Right atrium auricular region (tissue), 2 donors: ENCODE measurements at regions not wholly inside any gene's neighbourhood (a gene's known extent, or its start where the extent isn't known, plus 50 kb on each side); places are given as distances from the start of the nearest gene placed in this dataset.

Source experiments
- DNase-seq: peaks from one replicate; pipeline ENCODE4 v3.0.0-alpha.2; 2019; ENCODE audit warnings: low spot score
- H3K27ac ChIP-seq, 2 donors: fragments of 200-600 bp; sonication (generic); 1 replicate in 1 of 2; 2 replicates in 1 of 2; pipeline ENCODE4 v1.5.1; 2016 to 2019
- H3K27me3 ChIP-seq, 2 donors: fragments of 200-600 bp; sonication (generic); one replicate each; pipeline versions ENCODE4 v1.5.1 to v1.6.0; 2017 to 2019
- H3K36me3 ChIP-seq: fragments of 200-600 bp; sonication (generic); one replicate; pipeline ENCODE4 v1.5.1; 2016
- H3K4me1 ChIP-seq, 2 donors: fragments of 200-600 bp; sonication (generic); one replicate each; pipeline versions ENCODE4 v1.5.1 to v1.6.0; 2017 to 2019
- H3K4me3 ChIP-seq, 2 donors: fragments of 200-600 bp; sonication (generic); 1 replicate in 1 of 2; 2 replicates in 1 of 2; pipeline ENCODE4 v1.5.1; 2017 to 2019; ENCODE audit warnings: mild to moderate bottlenecking in 1 of 2, moderate library complexity in 1 of 2
- H3K9me3 ChIP-seq, 2 donors: fragments of 200-600 bp; sonication (generic); one replicate each; pipeline ENCODE4 v1.5.1; 2019
- CTCF ChIP-seq, 2 donors: fragments of 200-600 bp; sonication (generic); IDR thresholded peaks; one replicate each; pipeline ENCODE4 v1.5.1; 2019; ENCODE audit warnings: antibody characterized with exemption in 2 of 2

GRCh38 chr11:115676768-115677167 is 172.6 kb upstream of the CADM1 start:
- no peak for DNase-seq
- Histone ChIP-seq H3K36me3 (no peaks in the 10 kb centered on the region), H3K27me3 (no peaks in the 10 kb centered on the region), H3K27ac (no peak overlapping the region), H3K4me3 (no peak overlapping the region), H3K9me3 (no peaks in the 10 kb centered on the region), H3K4me1 (peaks cover 0 to 10% of the 10 kb centered on the region in 2 donors)
- no peak for TF ChIP-seq CTCF (IDR thresholded peaks at IDR 0.05)

- no peak overlapping the region for H3K4me3 ChIP-seq
- no peak for DNase-seq
- no peak for TF ChIP-seq CTCF (IDR thresholded peaks at IDR 0.05)
- no peaks in the 10 kb centered on the region for H3K9me3 ChIP-seq
- no peaks in the 10 kb centered on the region for H3K27me3 ChIP-seq
- H3K4me1 ChIP-seq = peaks cover 0 to 10% of the 10 kb centered on the region in 2 donors
- no peak overlapping the region for H3K27ac ChIP-seq
- no peaks in the 10 kb centered on the region for H3K36me3 ChIP-seq
Measured at GRCh38 chr11:115676206-115676605, 172.0 kb upstream of the CADM1 start.

GRCh38 chr11:115674937-115675544 is 170.8 kb upstream of the CADM1 start:
- H3K27ac ChIP-seq = no peak overlapping the region
- no peak overlapping the region for H3K4me3 ChIP-seq
- DNase-seq = no peak
- H3K36me3 ChIP-seq = no peaks in the 10 kb centered on the region
- H3K27me3 ChIP-seq = no peaks in the 10 kb centered on the region
- peaks cover 0 to 10% of the 10 kb centered on the region in 2 donors for H3K4me1 ChIP-seq
- TF ChIP-seq CTCF (IDR thresholded peaks at IDR 0.05) = no peak
- no peaks in the 10 kb centered on the region for H3K9me3 ChIP-seq

- no peak for TF ChIP-seq CTCF (IDR thresholded peaks at IDR 0.05)
- no peak overlapping the region for H3K27ac ChIP-seq
Measured at GRCh38 chr11:115674176-115674936, 170.1 kb upstream of the CADM1 start.

GRCh38 chr11:115673720-115674119 is 169.5 kb upstream of the CADM1 start:
- DNase-seq = no peak

More at GRCh38 chr11:115674176-115674936, 170.1 kb upstream of the CADM1 start:
- Histone ChIP-seq H3K9me3 (no peaks in the 10 kb centered on the region), H3K4me1 (peaks cover 0 to 10% of the 10 kb centered on the region in 2 donors), H3K36me3 (no peaks in the 10 kb centered on the region), H3K4me3 (no peak overlapping the region), H3K27me3 (no peaks in the 10 kb centered on the region)
- DNase-seq = no peak

More at GRCh38 chr11:115673720-115674119, 169.5 kb upstream of the CADM1 start:
- TF ChIP-seq CTCF (IDR thresholded peaks at IDR 0.05) = no peak
- H3K27ac ChIP-seq = no peak overlapping the region
- no peaks in the 10 kb centered on the region for H3K9me3 ChIP-seq
- H3K4me3 ChIP-seq = no peak overlapping the region
- peaks cover 0 to 10% of the 10 kb centered on the region in 2 donors for H3K4me1 ChIP-seq
- no peaks in the 10 kb centered on the region for H3K27me3 ChIP-seq
- H3K36me3 ChIP-seq = no peaks in the 10 kb centered on the region
